Epithelial cell of esophagus (primary cell): ENCODE measurements at regions not wholly inside any gene's neighbourhood (a gene's known extent, or its start where the extent isn't known, plus 50 kb on each side); places are given as distances from the start of the nearest gene placed in this dataset.

Experiments
- DNase-seq: peaks from one replicate; pipeline ENCODE4 v3.0.0; 2010; ENCODE audit warnings: low read depth
- H3K4me3 ChIP-seq: 2 replicates; pipeline ENCODE4 v1.5.1; 2011; ENCODE audit warnings: mild to moderate bottlenecking, low read length, control low read depth
- TF ChIP-seq, protein P1 (sequence below): IDR thresholded peaks from 2 replicates; pipeline ENCODE4 v1.5.1; 2011; ENCODE audit warnings: low read depth, mild to moderate bottlenecking, low read length, control low read depth, inconsistent platforms; ENCODE audit not compliant: insufficient read depth; ENCODE audit errors: missing control alignments

GRCh38 chr6:119637768-119638167, 288.2 kb upstream of the MAN1A1 start:
- DNase-seq = no peak
- TF ChIP-seq, protein P1, sequence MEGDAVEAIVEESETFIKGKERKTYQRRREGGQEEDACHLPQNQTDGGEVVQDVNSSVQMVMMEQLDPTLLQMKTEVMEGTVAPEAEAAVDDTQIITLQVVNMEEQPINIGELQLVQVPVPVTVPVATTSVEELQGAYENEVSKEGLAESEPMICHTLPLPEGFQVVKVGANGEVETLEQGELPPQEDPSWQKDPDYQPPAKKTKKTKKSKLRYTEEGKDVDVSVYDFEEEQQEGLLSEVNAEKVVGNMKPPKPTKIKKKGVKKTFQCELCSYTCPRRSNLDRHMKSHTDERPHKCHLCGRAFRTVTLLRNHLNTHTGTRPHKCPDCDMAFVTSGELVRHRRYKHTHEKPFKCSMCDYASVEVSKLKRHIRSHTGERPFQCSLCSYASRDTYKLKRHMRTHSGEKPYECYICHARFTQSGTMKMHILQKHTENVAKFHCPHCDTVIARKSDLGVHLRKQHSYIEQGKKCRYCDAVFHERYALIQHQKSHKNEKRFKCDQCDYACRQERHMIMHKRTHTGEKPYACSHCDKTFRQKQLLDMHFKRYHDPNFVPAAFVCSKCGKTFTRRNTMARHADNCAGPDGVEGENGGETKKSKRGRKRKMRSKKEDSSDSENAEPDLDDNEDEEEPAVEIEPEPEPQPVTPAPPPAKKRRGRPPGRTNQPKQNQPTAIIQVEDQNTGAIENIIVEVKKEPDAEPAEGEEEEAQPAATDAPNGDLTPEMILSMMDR = no peak

DNA sequence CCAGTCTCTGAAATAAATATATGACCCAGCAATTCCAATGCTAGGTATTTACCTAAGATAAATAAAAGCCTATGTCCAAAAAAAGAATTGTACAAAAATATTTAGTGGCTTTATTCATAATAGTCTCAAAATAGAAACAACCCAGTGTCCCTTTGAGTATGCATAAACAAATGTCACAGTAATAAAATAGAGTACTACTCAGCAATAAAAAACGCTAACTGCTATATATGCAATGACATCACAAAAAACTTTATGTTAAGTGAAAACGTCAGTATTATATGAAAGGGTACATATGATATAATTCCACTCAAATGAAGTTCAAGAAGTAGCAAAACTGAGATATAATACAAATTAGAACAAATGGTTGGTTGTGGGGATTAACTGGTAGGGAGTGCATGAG, 286.5 kb upstream of the MAN1A1 start:
- TF ChIP-seq, protein P1 = no peak
- no peak overlapping the region for H3K4me3 ChIP-seq
- no peak for DNase-seq

More at GRCh38 chr6:119637768-119638167, 288.2 kb upstream of the MAN1A1 start:
- H3K4me3 ChIP-seq = no peak overlapping the region

GRCh38 chr6:119633461-119633860, 283.9 kb upstream of the MAN1A1 start:
- no peak for DNase-seq
- TF ChIP-seq, protein P1 = no peak
- H3K4me3 ChIP-seq = no peak overlapping the region

DNA sequence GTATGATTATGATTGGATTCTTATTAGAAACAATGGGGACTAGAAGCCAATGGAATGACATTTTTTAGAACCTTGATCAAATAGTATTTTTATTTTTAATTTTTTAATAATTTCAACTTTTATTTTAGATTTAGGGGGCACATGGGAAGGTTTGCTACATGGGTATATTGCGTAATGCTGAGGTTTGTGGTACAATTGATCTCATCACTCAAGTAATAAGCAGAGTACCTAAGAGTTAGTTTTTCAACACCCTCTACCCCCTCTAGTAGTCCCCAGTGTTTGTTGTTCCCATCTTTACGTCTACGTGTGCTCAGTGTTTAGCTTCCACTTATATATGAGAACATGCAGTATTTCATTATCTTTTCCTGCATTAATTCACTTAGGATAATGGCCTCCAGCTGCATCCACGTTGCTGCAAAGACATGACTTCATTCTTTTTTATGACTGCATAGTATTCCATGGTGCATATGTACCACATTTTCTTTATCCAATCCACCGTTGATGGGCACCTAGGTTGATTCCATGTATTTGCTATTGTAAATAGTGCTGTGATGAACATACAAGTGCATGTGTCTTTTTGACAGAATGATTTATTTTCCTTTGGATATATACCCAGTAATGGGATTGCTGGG, 281.1 kb upstream of the MAN1A1 start:
- DNase-seq = no peak
- H3K4me3 ChIP-seq = no peak overlapping the region
- TF ChIP-seq, protein P1 = no peak

GRCh38 chr6:119628691-119629594, 279.4 kb upstream of the MAN1A1 start:
- DNase-seq = no peak
- TF ChIP-seq, protein P1 = peak; percentile 11
- H3K4me3 ChIP-seq = no peak overlapping the region

DNA sequence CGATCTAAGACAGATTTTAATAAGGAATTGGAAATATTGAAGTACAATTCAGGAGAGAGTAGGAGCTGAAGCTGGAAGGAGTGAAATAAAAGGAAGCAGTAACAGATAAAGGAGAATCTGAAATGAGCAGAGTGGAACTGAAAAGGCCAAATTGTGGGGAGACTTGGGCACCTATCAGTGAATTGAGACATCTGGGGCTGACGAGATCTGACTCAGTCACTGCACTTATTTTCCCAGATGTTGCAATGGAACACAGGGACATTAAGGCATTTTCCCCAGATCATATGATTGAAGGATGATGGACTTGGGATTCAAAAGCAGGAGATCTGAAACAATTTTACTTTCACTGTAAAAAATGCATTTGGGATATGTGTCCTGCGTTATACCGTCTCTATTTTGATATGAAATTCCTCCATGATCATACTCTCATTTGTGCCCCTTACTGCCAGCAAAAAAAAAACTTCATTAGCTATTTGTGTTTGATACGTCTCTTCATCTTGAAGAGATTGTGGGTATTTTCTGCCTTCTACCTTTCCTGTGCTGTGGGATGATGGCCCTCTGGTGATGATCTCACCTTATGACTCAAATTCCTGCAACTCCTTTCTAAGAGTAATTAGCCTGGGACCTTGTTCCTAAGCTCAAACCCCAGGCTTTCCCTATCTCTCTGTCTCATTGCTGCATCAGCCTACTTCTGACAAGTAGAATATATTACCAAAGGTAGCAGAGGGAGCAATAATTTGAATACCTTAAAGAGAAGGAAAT, 278.5 kb upstream of the MAN1A1 start:
- TF ChIP-seq, protein P1 = peak; percentile 37
- DNase-seq = peak; percentile 85
- H3K4me3 ChIP-seq = no peak overlapping the region
